Heart right ventricle (tissue), 16 donors: ENCODE measurements at regions not wholly inside any gene's neighbourhood (a gene's known extent, or its start where the extent isn't known, plus 50 kb on each side); places are given as distances from the start of the nearest gene placed in this dataset.

Source experiments
- ATAC-seq, 8 donors: fragments of 200-7000 bp; cut with Tn5 transposase; one replicate each; pipeline ENCODE4 v1.9.1; 2020; ENCODE audit warnings: mild to moderate bottlenecking in 8 of 8, moderate library complexity in 8 of 8, moderate number of reproducible peaks in 1 of 8
- DNase-seq, 2 donors: peaks; one replicate each; pipeline ENCODE4 v3.0.0-alpha.2; 2020
- H3K27ac ChIP-seq, 10 donors: fragments of 200-600 bp; sonication (generic) in 2 of 10; one replicate each; pipeline versions ENCODE4 v1.5.0 to v1.8.0; 2020 to 2022; ENCODE audit warnings: mild to moderate bottlenecking in 3 of 10
- H3K27me3 ChIP-seq, 7 donors: fragments of 200-600 bp; one replicate each; pipeline ENCODE4 v1.8.0; 2021 to 2022; ENCODE audit warnings: mild to moderate bottlenecking in 2 of 7
- H3K36me3 ChIP-seq, 9 donors: fragments of 200-600 bp; sonication (generic) in 1 of 9; one replicate each; pipeline versions ENCODE4 v1.5.0 to v1.8.0; 2020 to 2022; ENCODE audit warnings: mild to moderate bottlenecking in 2 of 9
- H3K4me1 ChIP-seq, 9 donors: fragments of 200-600 bp; sonication (generic) in 1 of 9; one replicate each; pipeline versions ENCODE4 v1.5.0 to v1.8.0; 2020 to 2022; ENCODE audit warnings: mild to moderate bottlenecking in 4 of 9
- H3K4me3 ChIP-seq, 10 donors: fragments of 200-600 bp; sonication (generic) in 2 of 10; one replicate each; pipeline versions ENCODE4 v1.5.0 to v1.8.0; 2020 to 2022; ENCODE audit warnings: mild to moderate bottlenecking in 7 of 10, moderate library complexity in 2 of 10
- H3K9me3 ChIP-seq, 11 donors: fragments of 200-600 bp in 10 of 11; sonication (generic) in 2 of 11; one replicate each; pipeline versions ENCODE4 v1.5.0 to v1.8.0; 2013 to 2022; ENCODE audit warnings: mild to moderate bottlenecking in 2 of 11, control low read depth in 1 of 11, moderate library complexity in 1 of 11
- WGBS, 2 donors: extraction: QIAGEN DNeasy Blood & Tissue Kit; methylation state at CpG; one replicate each; pipeline ENCODE4 v1.1.7; 2013; ENCODE audit warnings: inconsistent platforms in 1 of 2; 5-methylcytosine and 5-hydroxymethylcytosine counted together
- intact Hi-C, 10 donors: fragments of 100-400 bp; cut with DNase I; formaldehyde crosslinking; loops; one replicate each; pipeline versions ENCODE4 v1.11.1 to v1.14.2; 2022
- TF ChIP-seq, protein P1 (sequence below), 9 donors: fragments of 200-600 bp; sonication (generic) in 2 of 9; IDR thresholded peaks; one replicate each; pipeline versions ENCODE4 v1.5.0 to v1.8.0; 2021 to 2022; ENCODE audit warnings: antibody characterized with exemption in 9 of 9, mild to moderate bottlenecking in 5 of 9, moderate library complexity in 1 of 9
- donor health status: Arrhythmogenic right ventricular cardiomyopathy.
- donor health status: ischemic (EF 13 %, LVEDD 7.1; RV severe dilation, severe dysfunction).
- donor health status: healthy with polysubstance abuse.
- donor health status: DM: no; HTN: yes; CAD: no.
- donor health status: DM: no; HTN: no; CAD: no.
- donor health status: ischemic (EF 25% LVEDD 6.9; RV normal size, moderate dysfunction).
- donor health status: ischemic (EF 25% LVEDD 5.7; RV mildly dilated, moderate dysfunction).
- donor health status: healthy.
- donor health status: DM: yes; HTN: yes; CAD: no.
- donor health status: Ischemic cardiomyopathy.
- donor health status: ischemic (EF 35%, LVEDD 5.7; RV mildly dilated, moderate dysfunction).
- donor health status: nonischemic (EF 11% LVEDD 7.7; RV severe dilation, severe dysfunction).
- donor health status: DM: yes; HTN: yes; CAD: no.
- donor health status: PGD.
- donor health status: ischemic (EF 29% LVEDD 5.4; RV normal size, mild dysfunction).
- donor health status: nonischemic (EF 23%, LVEDD 6.1; RV moderate dilation, normal function).

- WGBS, 2 donors: 69 to 72% methylated on average over 6 of the region's 6 CpGs
- Histone ChIP-seq H3K27me3 (peaks cover 0 to 9% (median 0%) of the 10 kb centered on the region in 7 donors), H3K36me3 (no peaks in the 10 kb centered on the region), H3K4me3 (no peak overlapping the region), H3K9me3 (no peaks in the 10 kb centered on the region), H3K27ac (no peak overlapping the region), H3K4me1 (no peaks in the 10 kb centered on the region)
- TF ChIP-seq, protein P1, sequence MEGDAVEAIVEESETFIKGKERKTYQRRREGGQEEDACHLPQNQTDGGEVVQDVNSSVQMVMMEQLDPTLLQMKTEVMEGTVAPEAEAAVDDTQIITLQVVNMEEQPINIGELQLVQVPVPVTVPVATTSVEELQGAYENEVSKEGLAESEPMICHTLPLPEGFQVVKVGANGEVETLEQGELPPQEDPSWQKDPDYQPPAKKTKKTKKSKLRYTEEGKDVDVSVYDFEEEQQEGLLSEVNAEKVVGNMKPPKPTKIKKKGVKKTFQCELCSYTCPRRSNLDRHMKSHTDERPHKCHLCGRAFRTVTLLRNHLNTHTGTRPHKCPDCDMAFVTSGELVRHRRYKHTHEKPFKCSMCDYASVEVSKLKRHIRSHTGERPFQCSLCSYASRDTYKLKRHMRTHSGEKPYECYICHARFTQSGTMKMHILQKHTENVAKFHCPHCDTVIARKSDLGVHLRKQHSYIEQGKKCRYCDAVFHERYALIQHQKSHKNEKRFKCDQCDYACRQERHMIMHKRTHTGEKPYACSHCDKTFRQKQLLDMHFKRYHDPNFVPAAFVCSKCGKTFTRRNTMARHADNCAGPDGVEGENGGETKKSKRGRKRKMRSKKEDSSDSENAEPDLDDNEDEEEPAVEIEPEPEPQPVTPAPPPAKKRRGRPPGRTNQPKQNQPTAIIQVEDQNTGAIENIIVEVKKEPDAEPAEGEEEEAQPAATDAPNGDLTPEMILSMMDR (IDR thresholded peaks at IDR 0.05): no peak
- ATAC-seq (no peak), DNase-seq (no peak)
- intact Hi-C loops: no loop called here
Measured at GRCh38 chr16:5398203-5398602, 300.6 kb upstream of the EEF2KMT start.

GRCh38 chr16:5396880-5397279, 299.3 kb upstream of the EEF2KMT start:
- TF ChIP-seq, protein P1 (IDR thresholded peaks at IDR 0.05): no peak
- H3K36me3 ChIP-seq: no peaks in the 10 kb centered on the region
- H3K27ac ChIP-seq: no peak overlapping the region
- WGBS, 2 donors: 29 to 35% methylated on average over 1 of the region's 1 CpG
- H3K4me3 ChIP-seq: no peak overlapping the region
- peaks cover 0 to 8% (median 0%) of the 10 kb centered on the region in 7 donors for H3K27me3 ChIP-seq
- DNase-seq: no peak
- intact Hi-C loops: no loop called here
- ATAC-seq: no peak
- no peaks in the 10 kb centered on the region for H3K9me3 ChIP-seq
- H3K4me1 ChIP-seq: no peaks in the 10 kb centered on the region

DNA sequence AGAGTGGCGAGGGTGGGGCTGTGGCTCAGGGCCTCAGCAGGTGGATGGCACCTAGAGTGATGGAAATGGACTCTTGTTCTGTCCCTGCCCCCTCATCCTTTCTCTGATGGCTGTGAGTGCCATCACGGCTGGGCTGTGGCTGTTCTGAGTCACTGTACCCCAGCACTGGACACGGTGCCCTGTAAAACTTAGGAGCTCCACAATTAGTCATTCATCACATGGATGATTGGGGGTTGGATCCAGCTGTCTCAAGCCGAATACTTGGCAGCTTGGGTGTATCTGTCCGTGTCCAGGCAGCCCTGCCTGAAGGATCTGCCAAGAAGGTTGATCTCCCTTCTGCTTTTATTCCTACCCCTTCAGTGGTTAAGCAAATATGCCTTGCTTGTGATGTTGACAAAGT, 295.5 kb upstream of the EEF2KMT start:
- TF ChIP-seq, protein P1 (IDR thresholded peaks at IDR 0.05): no peak
- H3K4me1 ChIP-seq: no peaks in the 10 kb centered on the region
- H3K4me3 ChIP-seq: no peak overlapping the region
- ATAC-seq (no peak), DNase-seq (no peak)
- peaks cover 0 to 5% (median 0%) of the 10 kb centered on the region in 7 donors for H3K27me3 ChIP-seq
- no peaks in the 10 kb centered on the region for H3K36me3 ChIP-seq
- intact Hi-C loops: loop anchor here in 1 of 10 donors (1.0 kb wide), 1 partner anchor 35 kb away; no protein-coding TSS in a partner anchor
- H3K9me3 ChIP-seq: peaks cover 0 to 3% (median 0%) of the 10 kb centered on the region in 11 donors
- 48 to 50% methylated on average over 5 of the region's 5 CpGs for WGBS, 2 donors
- no peak overlapping the region for H3K27ac ChIP-seq

DNA sequence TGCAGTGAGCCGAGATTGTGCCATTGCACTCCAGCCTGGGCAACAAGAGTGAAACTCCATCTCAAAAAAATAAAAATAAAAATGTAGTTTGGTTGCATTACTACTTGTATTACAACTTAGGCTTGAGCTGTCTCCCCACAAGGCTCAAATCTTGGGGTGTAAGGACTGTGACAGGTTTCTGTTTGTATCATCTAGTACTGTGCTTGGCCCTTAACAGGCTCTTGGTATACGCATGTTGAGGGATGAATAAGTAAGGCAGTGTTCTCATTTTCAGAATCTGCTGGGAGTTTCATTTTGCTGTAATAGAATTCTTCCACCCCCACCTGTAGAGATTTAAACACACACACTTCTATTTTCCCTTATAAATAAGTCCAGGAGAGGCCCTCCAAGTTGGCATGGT, 289.4 kb upstream of the EEF2KMT start:
- intact Hi-C loops: no loop called here
- TF ChIP-seq, protein P1 (IDR thresholded peaks at IDR 0.05): no peak
- DNase-seq: no peak

More for the DNA sequence above, 289.4 kb upstream of the EEF2KMT start:
- H3K9me3 ChIP-seq: peaks cover 0 to 30% (median 0%) of the 10 kb centered on the region in 11 donors
- no peaks in the 10 kb centered on the region for H3K27me3 ChIP-seq
- 83 to 85% methylated on average over 2 of the region's 2 CpGs for WGBS, 2 donors
- H3K4me1 ChIP-seq: no peaks in the 10 kb centered on the region
- no peak overlapping the region for H3K27ac ChIP-seq
- H3K36me3 ChIP-seq: no peaks in the 10 kb centered on the region
- no peak for ATAC-seq
- H3K4me3 ChIP-seq: no peak overlapping the region
